SK-N-MC (cell line): ENCODE measurements at regions not wholly inside any gene's neighbourhood (a gene's known extent, or its start where the extent isn't known, plus 50 kb on each side); places are given as distances from the start of the nearest gene placed in this dataset.

Experiments
- EZH2 ChIP-seq: fragments of 200-600 bp; sonication (generic); IDR thresholded peaks from one replicate; pipeline ENCODE4 v1.6.1; 2017; ENCODE audit warnings: antibody characterized with exemption
- POLR2AphosphoS5 ChIP-seq: IDR thresholded peaks from 2 replicates; pipeline ENCODE4 v1.6.1; 2012; ENCODE audit warnings: mild to moderate bottlenecking, low read depth, low read length, borderline replicate concordance

DNA sequence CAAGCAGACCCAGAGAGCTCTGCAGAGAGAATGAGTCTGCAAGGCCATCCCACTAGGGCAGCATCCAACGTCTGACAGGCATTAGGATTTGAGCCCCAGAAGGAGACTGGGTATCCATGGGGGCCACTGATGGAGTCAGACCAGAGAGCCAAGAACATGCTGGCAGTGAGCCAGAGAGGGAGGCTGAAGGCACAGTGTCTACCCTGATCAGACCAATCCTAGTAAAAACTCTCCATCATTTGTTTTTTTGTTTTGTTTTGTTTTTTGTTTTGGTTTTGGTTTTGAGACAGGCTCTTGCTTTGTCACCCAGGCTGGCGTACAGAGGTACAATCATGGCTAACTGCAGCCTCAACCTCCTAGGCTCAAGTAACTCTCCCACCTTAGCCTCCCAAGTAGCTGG, 133.1 kb upstream of the LYZL2 start:
- TF ChIP-seq EZH2 (no peak), POLR2AphosphoS5 (no peak)
